ENCODE measurements at regions not wholly inside any gene's neighbourhood (a gene's known extent, or its start where the extent isn't known, plus 50 kb on each side); places are given as distances from the start of the nearest gene placed in this dataset.

GRCh38 chr20:50415021-50415515 is 95.1 kb upstream of the PTPN1 start:
- peak in 1 of 58 donors; percentile 56 for DNase-seq

- peak; percentile 59 to 98 (median 92) for DNase-seq
Observed at GRCh38 chr20:50415516-50416268, 94.5 kb upstream of the PTPN1 start.

GRCh38 chr20:50416269-50417022 is 93.7 kb upstream of the PTPN1 start:
- DNase-seq: no peak

- DNase-seq: no peak
Observed at GRCh38 chr20:50417023-50417329, 93.2 kb upstream of the PTPN1 start.

GRCh38 chr20:50417484-50418235 is 92.5 kb upstream of the PTPN1 start:
- no peak for DNase-seq

GRCh38 chr20:50418890-50419642 is 91.1 kb upstream of the PTPN1 start:
- DNase-seq: no peak

- no peak for DNase-seq
Observed at GRCh38 chr20:50420380-50420779, 89.8 kb upstream of the PTPN1 start.

GRCh38 chr20:50421356-50422340 is 88.5 kb upstream of the PTPN1 start:
- no peak for DNase-seq

GRCh38 chr20:50423758-50424157 is 86.4 kb upstream of the PTPN1 start:
- DNase-seq: no peak

- DNase-seq: no peak
Observed at GRCh38 chr20:50425076-50425475, 85.1 kb upstream of the PTPN1 start.

- DNase-seq: no peak
Observed at GRCh38 chr20:50426866-50427718, 83.1 kb upstream of the PTPN1 start.

GRCh38 chr20:50427719-50428083 is 82.5 kb upstream of the PTPN1 start:
- no peak for DNase-seq

- DNase-seq: no peak
Observed at GRCh38 chr20:50428097-50428828, 81.9 kb upstream of the PTPN1 start.

GRCh38 chr20:50429412-50429811 is 80.8 kb upstream of the PTPN1 start:
- no peak for DNase-seq

- DNase-seq: no peak
Observed at GRCh38 chr20:50431066-50431450, 79.1 kb upstream of the PTPN1 start.

- DNase-seq: no peak
Observed at GRCh38 chr20:50433001-50433761, 77.0 kb upstream of the PTPN1 start.

GRCh38 chr20:50434321-50434652 is 75.9 kb upstream of the PTPN1 start:
- no peak for DNase-seq
